Activated CD4-positive, alpha-beta memory T cell treated with anti-CD3 and anti-CD28 coated beads for 36 hours (primary cell): ENCODE measurements at regions not wholly inside any gene's neighbourhood (a gene's known extent, or its start where the extent isn't known, plus 50 kb on each side); places are given as distances from the start of the nearest gene placed in this dataset.

Source experiments
- CTCF ChIA-PET: fragments of 350-600 bp; sonication (Branson Sonifier 250); formaldehyde crosslinking; loops from one replicate; lab custom pipeline; 2021; ENCODE audit warnings: antibody characterized with exemption, inconsistent platforms; lab: Charles Lee
- POLR2A ChIA-PET: fragments of 350-600 bp; sonication (Branson Sonifier 250); formaldehyde crosslinking; loops from one replicate; lab custom pipeline; 2021; ENCODE audit warnings: antibody characterized with exemption; lab: Charles Lee
- DNase-seq: peaks from one replicate; pipeline ENCODE4 v3.0.0-alpha.2; 2020
- H3K27ac Mint-ChIP-seq: one replicate; pipeline ENCODE4 v1.8.0; 2021; ENCODE audit warnings: mixed read lengths
- H3K27me3 Mint-ChIP-seq: one replicate; pipeline ENCODE4 v1.8.0; 2021; ENCODE audit warnings: mixed read lengths
- H3K36me3 Mint-ChIP-seq: one replicate; pipeline ENCODE4 v1.8.0; 2021; ENCODE audit warnings: mixed read lengths
- H3K4me1 Mint-ChIP-seq: one replicate; pipeline ENCODE4 v1.8.0; 2021; ENCODE audit warnings: low read depth, mixed read lengths
- H3K4me3 Mint-ChIP-seq: one replicate; pipeline ENCODE4 v1.8.0; 2021; ENCODE audit warnings: mild to moderate bottlenecking, mixed read lengths
- H3K9me3 Mint-ChIP-seq: one replicate; pipeline ENCODE4 v1.8.0; 2021; ENCODE audit warnings: mixed read lengths
- intact Hi-C: fragments of 100-400 bp; cut with micrococcal nuclease; formaldehyde crosslinking; loops from one replicate; pipeline ENCODE4 v1.15.1; 2023

DNA sequence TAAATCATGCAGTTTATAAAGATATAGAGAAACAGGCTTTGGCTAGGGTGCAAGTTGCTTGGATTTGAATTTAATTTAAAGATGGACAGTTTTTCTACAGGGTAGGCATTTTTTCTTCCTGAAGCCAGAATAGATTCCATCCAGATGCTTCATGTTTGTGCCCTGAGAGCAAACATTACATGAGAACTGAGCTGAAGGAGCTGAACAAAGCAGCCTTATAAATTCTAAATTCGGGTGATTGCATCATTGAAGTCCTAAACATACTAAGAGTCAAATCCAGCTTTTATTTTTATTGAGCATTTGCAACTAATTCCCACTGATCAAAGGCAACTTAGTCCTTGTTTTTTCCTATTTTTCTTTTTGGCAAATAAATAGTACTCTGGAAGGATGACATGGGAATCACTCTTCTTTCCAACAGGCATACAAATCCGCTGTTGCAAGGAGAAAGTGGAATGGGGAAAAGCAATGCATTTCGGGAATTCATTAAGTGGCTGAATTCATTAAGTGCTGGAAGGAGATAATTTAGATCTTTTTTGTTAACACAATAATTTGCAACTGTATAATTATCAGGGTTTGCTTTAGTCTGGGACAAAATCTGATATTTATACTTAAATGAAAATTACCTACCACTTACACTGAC is 828.0 kb downstream of the SLC4A3 start:
- intact Hi-C loops = no loop called here
- H3K36me3 Mint-ChIP-seq = no peaks in the 10 kb centered on the region
- no peak overlapping the region for H3K4me3 Mint-ChIP-seq
- H3K9me3 Mint-ChIP-seq = no peaks in the 10 kb centered on the region
- DNase-seq = no peak
- no peaks in the 10 kb centered on the region for H3K4me1 Mint-ChIP-seq
- no peak overlapping the region for H3K27ac Mint-ChIP-seq
- ChIA-PET CTCF (no interaction called here), POLR2A (no interaction called here)
- H3K27me3 Mint-ChIP-seq = no peaks in the 10 kb centered on the region

DNA sequence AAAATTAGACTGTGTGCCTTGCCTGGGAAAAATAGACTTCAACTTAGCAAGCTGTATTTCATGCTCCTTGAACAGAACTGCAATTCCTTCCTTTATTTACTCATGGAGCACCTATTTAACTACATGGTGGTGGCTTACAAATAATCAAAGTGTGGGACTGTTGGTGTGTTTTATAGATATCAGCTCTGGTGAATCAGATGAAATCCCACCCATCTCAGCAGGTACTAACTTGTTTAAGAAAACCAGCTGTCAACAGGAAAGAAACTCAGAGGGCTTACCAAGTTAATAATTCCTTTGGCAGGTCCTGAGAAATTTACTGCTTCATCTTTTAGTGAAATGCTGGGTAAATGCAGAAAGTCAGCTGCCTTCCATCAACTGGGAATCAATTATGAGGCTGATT is 830.6 kb downstream of the SLC4A3 start:
- CTCF ChIA-PET = no interaction called here

GRCh38 chr2:220460257-220460985 is 833.0 kb downstream of the SLC4A3 start:
- Mint-ChIP-seq H3K27ac (no peak overlapping the region), H3K4me3 (no peak overlapping the region)

More for the DNA sequence above, 830.6 kb downstream of the SLC4A3 start:
- Mint-ChIP-seq H3K27me3 (no peaks in the 10 kb centered on the region), H3K36me3 (no peaks in the 10 kb centered on the region), H3K9me3 (no peaks in the 10 kb centered on the region), H3K4me1 (no peaks in the 10 kb centered on the region), H3K27ac (no peak overlapping the region), H3K4me3 (no peak overlapping the region)
- POLR2A ChIA-PET = no interaction called here
- intact Hi-C loops = no loop called here
- no peak for DNase-seq

DNA sequence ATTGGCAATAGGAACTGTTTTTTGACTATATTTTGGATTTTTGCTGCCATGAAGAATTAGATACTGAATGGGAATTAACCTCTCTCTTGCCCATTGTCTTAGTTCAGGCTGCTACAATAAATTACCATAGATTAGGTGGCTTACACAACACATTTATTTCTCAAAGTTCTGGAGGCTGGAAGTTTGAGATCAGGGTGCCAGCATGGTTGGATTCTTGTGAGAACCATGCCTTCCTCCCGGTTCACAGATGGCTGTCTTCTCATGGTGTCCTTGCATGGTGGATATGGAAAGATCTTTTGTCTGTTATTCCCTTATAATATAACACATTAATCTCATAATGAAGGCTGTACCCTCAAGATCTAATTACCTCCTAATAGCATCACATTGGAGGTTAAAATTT is 836.4 kb downstream of the SLC4A3 start:
- POLR2A ChIA-PET = no interaction called here
- H3K36me3 Mint-ChIP-seq = no peaks in the 10 kb centered on the region
- H3K4me1 Mint-ChIP-seq = no peaks in the 10 kb centered on the region
- H3K27me3 Mint-ChIP-seq = no peaks in the 10 kb centered on the region
- intact Hi-C loops = no loop called here
- no peak for DNase-seq
- H3K9me3 Mint-ChIP-seq = no peaks in the 10 kb centered on the region
- H3K4me3 Mint-ChIP-seq = no peak overlapping the region
- CTCF ChIA-PET = no interaction called here
- no peak overlapping the region for H3K27ac Mint-ChIP-seq

More at GRCh38 chr2:220460257-220460985, 833.0 kb downstream of the SLC4A3 start:
- H3K9me3 Mint-ChIP-seq = no peaks in the 10 kb centered on the region
- intact Hi-C loops = no loop called here
- H3K36me3 Mint-ChIP-seq = no peaks in the 10 kb centered on the region
- ChIA-PET CTCF (no interaction called here), POLR2A (no interaction called here)
- no peak for DNase-seq
- H3K27me3 Mint-ChIP-seq = no peaks in the 10 kb centered on the region
- no peaks in the 10 kb centered on the region for H3K4me1 Mint-ChIP-seq

- ChIA-PET CTCF (no interaction called here), POLR2A (no interaction called here)
- DNase-seq = no peak
- H3K27ac Mint-ChIP-seq = no peak overlapping the region
- H3K4me1 Mint-ChIP-seq = no peaks in the 10 kb centered on the region
- no peaks in the 10 kb centered on the region for H3K27me3 Mint-ChIP-seq
- H3K36me3 Mint-ChIP-seq = no peaks in the 10 kb centered on the region
- peaks cover 2% of the 10 kb centered on the region for H3K9me3 Mint-ChIP-seq
- intact Hi-C loops = no loop called here
- H3K4me3 Mint-ChIP-seq = no peak overlapping the region
Observed at GRCh38 chr2:220465700-220466099, 838.3 kb downstream of the SLC4A3 start.

- DNase-seq = no peak
Observed at GRCh38 chr2:220466251-220466691, 838.8 kb downstream of the SLC4A3 start.

GRCh38 chr2:220469201-220469600 is 841.8 kb downstream of the SLC4A3 start:
- DNase-seq = no peak
- ChIA-PET CTCF (no interaction called here), POLR2A (no interaction called here)
- intact Hi-C loops = no loop called here
- no peak overlapping the region for H3K4me3 Mint-ChIP-seq
- H3K4me1 Mint-ChIP-seq = no peaks in the 10 kb centered on the region
- H3K27ac Mint-ChIP-seq = no peak overlapping the region
- no peaks in the 10 kb centered on the region for H3K36me3 Mint-ChIP-seq
- no peaks in the 10 kb centered on the region for H3K27me3 Mint-ChIP-seq
- peaks cover 2% of the 10 kb centered on the region for H3K9me3 Mint-ChIP-seq

More at GRCh38 chr2:220466251-220466691, 838.8 kb downstream of the SLC4A3 start:
- Mint-ChIP-seq H3K27me3 (no peaks in the 10 kb centered on the region), H3K27ac (no peak overlapping the region), H3K36me3 (no peaks in the 10 kb centered on the region), H3K4me1 (no peaks in the 10 kb centered on the region), H3K9me3 (peaks cover 2% of the 10 kb centered on the region), H3K4me3 (no peak overlapping the region)
- ChIA-PET CTCF (no interaction called here), POLR2A (no interaction called here)
- intact Hi-C loops = no loop called here

DNA sequence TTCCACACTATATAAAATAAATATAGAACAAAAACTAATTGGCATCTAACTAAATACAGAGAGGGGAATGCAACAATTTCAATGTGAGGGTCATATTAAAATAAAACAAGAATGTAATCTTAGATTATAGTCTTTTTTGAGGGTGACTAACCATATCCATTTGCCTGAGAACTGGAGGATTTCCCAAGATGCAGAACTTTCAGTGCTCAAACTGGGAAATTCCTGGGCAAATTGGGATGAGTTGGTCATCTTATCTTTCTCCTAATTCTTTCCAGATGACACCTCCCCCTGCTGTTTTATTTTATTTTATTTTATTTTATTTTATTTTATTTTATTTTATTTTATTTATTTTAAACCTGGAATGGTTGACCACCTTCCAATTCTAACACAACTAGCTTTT is 846.2 kb downstream of the SLC4A3 start:
- CTCF ChIA-PET = no interaction called here
- H3K27ac Mint-ChIP-seq = no peak overlapping the region
- H3K4me1 Mint-ChIP-seq = no peaks in the 10 kb centered on the region
- DNase-seq = no peak
- no peak overlapping the region for H3K4me3 Mint-ChIP-seq
- H3K36me3 Mint-ChIP-seq = no peaks in the 10 kb centered on the region
- H3K27me3 Mint-ChIP-seq = no peaks in the 10 kb centered on the region
- H3K9me3 Mint-ChIP-seq = peaks cover 2% of the 10 kb centered on the region
- POLR2A ChIA-PET = no interaction called here
- intact Hi-C loops = no loop called here

- Mint-ChIP-seq H3K27me3 (no peaks in the 10 kb centered on the region), H3K27ac (no peak overlapping the region), H3K4me3 (no peak overlapping the region), H3K4me1 (no peaks in the 10 kb centered on the region), H3K9me3 (no peaks in the 10 kb centered on the region), H3K36me3 (no peaks in the 10 kb centered on the region)
- CTCF ChIA-PET = no interaction called here
- DNase-seq = no peak
- intact Hi-C loops = no loop called here
- POLR2A ChIA-PET = no interaction called here
Observed at GRCh38 chr2:220476877-220477276, 849.4 kb downstream of the SLC4A3 start.

DNA sequence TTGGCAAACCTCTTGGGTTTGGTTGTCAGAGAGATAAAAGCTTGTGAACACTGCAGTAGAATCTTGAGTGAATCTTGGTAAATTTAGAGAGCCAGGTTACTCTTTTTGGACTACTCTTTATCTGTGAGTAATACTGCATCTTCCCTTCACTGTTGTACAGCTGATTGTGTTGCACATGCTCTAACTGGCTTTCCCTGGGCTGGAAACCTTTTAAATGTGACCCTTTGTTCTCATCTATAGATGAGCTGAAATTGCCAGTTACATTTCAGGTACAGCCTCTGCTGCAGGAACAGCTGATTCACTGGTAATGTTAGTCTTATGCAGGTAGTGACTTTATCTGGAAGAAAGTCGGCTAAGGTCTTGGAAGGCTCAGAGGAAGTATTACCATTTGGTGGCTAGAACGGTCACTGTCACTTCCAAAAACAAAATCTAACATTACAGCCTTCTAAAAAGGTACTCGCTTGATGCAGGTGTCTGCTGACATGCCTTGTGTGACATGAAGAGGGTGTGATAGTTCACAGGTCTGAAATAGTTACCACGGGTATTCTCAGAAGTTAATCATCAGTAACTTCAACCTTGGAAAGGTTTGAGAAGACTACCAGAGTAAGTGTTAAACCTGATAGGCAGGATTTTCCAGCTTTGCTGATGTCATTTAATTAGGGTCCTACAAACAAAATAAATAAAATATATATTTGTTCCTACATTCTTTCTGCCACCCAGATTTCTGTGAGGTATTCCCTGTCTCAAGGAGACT is 851.1 kb downstream of the SLC4A3 start:
- POLR2A ChIA-PET = no interaction called here
- intact Hi-C loops = no loop called here
- no peaks in the 10 kb centered on the region for H3K36me3 Mint-ChIP-seq

GRCh38 chr2:220482716-220483115 is 855.3 kb downstream of the SLC4A3 start:
- no peaks in the 10 kb centered on the region for H3K4me1 Mint-ChIP-seq
- ChIA-PET CTCF (no interaction called here), POLR2A (no interaction called here)
- peaks cover 6% of the 10 kb centered on the region for H3K27me3 Mint-ChIP-seq
- no peaks in the 10 kb centered on the region for H3K9me3 Mint-ChIP-seq
- no peak for DNase-seq
- intact Hi-C loops = no loop called here
- no peaks in the 10 kb centered on the region for H3K36me3 Mint-ChIP-seq
- H3K27ac Mint-ChIP-seq = no peak overlapping the region
- H3K4me3 Mint-ChIP-seq = no peak overlapping the region

More for the DNA sequence above, 851.1 kb downstream of the SLC4A3 start:
- peaks cover 6% of the 10 kb centered on the region for H3K27me3 Mint-ChIP-seq
- no peaks in the 10 kb centered on the region for H3K4me1 Mint-ChIP-seq
- CTCF ChIA-PET = no interaction called here
- H3K27ac Mint-ChIP-seq = no peak overlapping the region
- no peak overlapping the region for H3K4me3 Mint-ChIP-seq
- DNase-seq = no peak
- no peaks in the 10 kb centered on the region for H3K9me3 Mint-ChIP-seq

- H3K27ac Mint-ChIP-seq = no peak overlapping the region
- no peaks in the 10 kb centered on the region for H3K36me3 Mint-ChIP-seq
- ChIA-PET CTCF (no interaction called here), POLR2A (no interaction called here)
- intact Hi-C loops = no loop called here
- no peaks in the 10 kb centered on the region for H3K4me1 Mint-ChIP-seq
- no peaks in the 10 kb centered on the region for H3K27me3 Mint-ChIP-seq
- no peak for DNase-seq
- no peak overlapping the region for H3K4me3 Mint-ChIP-seq
- no peaks in the 10 kb centered on the region for H3K9me3 Mint-ChIP-seq
Observed at GRCh38 chr2:220489121-220489520, 861.7 kb downstream of the SLC4A3 start.
